HG03575 (cell line): ENCODE measurements at regions not wholly inside any gene's neighbourhood (a gene's known extent, or its start where the extent isn't known, plus 50 kb on each side); places are given as distances from the start of the nearest gene placed in this dataset.
"Not testable (repeated sequence)": the region's sequence is repeated elsewhere in the genome, so short reads cannot be mapped to it uniquely, and the experiment has no call there.

ENCODE experiments used
- ATAC-seq: cut with Tn5 transposase; IDR thresholded peaks from one replicate; pipeline ENCODE4 v1.9.1; 2021; ENCODE audit not compliant: unreplicated experiment, insufficient number of reproducible peaks, low FRiP score; ENCODE audit errors: extremely low read depth

DNA sequence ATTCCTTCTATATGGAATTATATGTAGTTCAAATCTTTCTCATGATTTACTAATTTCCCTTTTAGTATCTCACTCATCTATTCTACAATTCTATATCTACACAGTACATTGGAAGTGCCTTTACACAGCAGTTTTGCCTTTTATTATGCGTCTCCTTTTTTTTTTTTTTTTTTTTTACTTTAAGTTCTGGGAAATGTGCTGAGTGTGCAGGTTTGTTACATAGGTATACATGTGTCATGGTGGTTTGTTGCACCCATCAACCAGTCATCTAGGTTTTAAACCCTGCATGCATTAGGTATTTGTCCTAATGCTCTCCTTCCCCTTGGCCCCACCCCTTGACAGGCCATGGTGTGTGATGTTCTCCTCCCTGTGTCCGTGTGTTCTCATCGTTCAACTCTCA lies 1150.1 kb upstream of the PRR20A start:
- no peak for ATAC-seq

DNA sequence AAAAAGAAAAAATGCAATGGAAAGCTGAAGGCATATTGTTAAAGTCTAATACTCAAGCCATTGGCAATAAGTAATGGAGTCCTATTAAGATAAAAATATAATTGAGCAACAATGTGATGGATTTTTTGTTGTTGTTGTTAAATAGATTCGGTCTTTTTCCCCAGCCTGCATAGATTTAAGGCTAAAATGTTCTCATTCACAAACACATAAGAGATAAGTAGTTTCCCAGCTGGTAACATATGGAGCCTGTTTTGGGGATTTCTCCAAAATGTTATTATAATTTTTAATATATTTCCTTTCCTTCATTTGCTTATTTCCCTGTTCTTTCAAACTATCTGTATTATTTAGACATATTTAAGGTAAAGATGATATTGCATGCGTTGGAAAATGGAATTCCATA lies 1149.1 kb upstream of the PRR20A start:
- no peak for ATAC-seq

DNA sequence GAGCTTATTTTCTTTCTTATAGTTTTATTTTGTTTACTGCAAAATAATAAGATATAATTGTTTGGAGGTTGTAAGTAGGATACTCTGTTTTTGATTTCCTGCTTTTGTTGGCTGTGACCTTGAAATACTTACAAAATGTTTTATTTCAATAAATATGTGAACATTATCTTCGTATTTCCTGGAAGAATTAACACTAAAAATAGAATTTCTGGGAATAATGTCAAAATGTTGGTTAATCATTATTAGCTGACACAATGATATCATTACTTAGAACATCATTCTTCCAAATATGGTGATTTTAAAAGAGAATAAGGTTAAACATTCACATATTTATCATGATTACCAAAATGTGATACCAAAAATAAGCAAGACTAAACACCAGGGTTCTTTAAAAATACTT lies 1148.6 kb upstream of the PRR20A start:
- no peak for ATAC-seq

DNA sequence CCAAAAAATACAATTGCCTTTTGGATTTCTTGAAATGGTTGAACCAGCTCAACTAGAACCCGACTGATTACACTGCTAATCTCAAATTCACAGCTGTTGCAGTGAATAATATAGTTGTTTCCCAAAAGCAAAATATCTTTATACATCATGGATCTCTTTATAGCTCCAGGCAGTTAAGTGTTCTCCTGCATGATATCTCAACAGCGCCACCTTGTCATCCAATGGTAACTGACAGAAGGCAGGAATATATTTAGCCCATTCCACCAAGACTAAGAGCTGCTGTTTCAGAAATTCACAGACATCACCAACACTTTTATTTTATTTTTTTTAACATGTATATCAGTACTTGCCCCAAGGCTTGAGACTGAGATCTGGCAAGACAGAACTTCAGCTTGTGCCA lies 1141.0 kb upstream of the PRR20A start:
- ATAC-seq = no peak

DNA sequence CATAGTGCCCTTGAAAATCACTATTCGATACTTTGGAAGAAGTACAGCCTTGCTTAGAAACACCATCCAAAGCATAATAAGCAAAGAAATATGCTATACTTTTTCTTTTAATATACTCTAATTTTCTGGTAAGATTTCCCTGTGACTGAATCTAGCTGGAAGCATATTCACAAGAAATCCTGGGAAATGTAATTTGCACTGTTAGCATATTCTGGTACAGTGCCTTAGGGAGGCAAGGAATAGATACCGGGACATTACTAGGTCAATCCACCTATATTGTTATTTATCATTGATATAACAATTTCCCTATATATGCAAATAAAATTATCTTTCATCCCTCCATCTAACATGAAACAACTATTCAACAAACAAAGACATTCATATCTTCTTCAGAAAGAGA lies 1131.3 kb upstream of the PRR20A start:
- ATAC-seq = no peak

DNA sequence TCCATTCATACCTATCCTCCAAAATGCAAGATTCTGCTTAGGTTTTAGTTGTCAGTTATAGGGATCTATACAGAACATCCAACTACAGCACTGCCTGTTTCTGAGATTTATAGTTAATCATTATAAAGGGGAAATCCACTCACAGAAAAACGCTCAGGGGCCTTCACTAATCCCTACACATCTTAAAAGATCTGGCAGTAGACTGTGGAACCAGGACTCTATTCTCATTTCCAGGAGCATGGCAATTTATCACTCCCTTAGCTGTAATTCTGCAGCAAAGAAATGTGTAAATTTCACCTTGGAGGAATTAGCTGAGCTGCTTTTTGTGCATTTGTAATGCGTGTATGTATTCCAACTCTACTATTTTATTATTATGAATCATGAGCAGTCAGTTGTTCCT lies 1128.1 kb upstream of the PRR20A start:
- no peak for ATAC-seq

DNA sequence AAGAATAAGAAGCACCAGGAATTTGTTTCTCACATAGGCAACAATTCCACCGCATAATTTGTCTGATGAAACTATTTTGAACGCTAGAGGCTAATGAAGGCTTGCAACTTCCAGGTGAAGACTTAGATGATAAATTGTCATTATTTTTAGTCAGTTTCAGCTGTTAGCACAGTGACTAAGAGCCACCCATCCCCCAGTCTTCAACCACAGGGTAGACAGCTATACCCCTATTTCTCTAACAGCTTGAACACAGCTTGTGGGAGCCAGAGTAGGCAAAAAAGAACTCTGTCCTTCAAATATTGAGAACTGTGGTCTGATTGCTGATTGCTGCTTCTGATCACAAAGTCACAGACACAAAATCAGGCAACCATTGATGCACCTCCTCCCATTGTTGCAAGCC lies 1124.8 kb upstream of the PRR20A start:
- no peak for ATAC-seq

DNA sequence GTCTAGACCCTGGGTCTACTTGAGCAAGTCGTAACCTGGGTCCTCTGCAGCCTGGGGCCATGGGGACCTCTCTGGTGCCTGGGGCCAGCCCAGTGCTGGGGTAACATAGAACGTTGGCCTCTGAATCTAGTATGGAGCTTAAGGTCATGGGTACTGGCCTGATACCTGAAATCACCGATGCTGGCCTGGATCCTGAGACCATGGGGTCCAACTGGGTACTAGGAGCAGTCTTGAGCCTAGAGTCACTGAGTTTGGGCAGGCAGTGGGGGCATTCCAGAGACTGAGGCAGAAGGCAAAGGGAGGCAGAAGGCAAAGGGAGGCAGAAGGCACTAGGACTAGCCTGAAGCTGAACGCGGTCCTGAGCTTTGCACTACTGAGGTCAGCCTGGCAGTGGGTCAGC lies 1121.1 kb upstream of the PRR20A start:
- no peak for ATAC-seq

DNA sequence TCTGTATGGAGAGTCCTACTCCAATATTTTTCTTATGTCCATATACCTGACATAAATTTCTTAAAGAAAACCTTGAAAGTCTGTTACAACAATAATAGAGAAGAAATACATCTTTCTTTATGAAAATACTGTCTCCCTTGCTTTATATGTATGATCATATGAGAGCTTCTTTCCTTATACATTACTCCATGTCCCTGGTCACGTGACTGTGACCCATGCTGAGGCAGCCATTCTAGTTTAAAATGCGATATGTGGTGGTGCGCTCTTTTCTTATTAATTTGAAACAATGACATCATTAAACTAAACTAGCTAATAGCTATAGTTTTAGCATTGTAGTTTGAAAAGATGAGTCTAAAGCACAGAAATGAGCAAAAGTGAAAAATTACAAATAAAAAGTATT lies 1120.3 kb upstream of the PRR20A start:
- ATAC-seq = no peak

DNA sequence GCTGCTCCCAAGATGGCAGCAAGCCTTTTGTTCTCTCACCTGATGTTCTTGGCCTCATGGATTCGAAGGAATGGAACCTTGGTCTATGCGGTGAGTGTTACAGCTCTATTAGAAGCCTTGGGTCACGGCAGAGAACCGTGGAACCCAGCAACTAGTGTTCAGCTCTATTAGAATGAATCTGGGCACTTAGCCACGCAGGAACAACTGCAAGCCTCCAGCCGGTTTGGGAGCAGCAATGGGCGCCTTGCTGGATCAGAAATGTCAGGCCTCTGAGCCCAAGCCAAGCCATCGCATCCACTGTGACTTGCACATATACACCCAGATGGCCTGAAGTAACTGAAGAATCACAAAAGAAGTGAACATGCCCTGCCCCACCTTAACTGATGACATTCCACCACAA lies 1100.7 kb upstream of the PRR20A start:
- ATAC-seq = no peak

DNA sequence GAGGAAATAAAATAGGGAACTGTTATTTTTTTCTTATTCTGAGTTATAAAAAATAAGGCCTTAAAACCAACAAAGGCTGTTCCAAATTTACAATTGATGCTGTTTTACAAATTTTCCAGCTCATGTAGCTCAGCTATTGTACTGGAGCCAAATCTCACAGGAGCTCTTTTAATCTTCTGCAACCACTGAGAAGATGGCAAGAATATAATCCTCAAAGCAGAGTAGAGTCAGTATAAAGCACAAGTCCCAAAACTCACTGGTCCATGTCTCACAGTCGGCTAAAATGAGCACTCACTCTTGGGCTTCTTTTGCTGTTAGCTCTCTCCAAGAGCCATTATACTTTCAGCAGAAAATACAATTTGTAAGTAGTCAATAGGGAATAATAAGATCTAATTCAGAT lies 1074.4 kb upstream of the PRR20A start:
- no peak for ATAC-seq

DNA sequence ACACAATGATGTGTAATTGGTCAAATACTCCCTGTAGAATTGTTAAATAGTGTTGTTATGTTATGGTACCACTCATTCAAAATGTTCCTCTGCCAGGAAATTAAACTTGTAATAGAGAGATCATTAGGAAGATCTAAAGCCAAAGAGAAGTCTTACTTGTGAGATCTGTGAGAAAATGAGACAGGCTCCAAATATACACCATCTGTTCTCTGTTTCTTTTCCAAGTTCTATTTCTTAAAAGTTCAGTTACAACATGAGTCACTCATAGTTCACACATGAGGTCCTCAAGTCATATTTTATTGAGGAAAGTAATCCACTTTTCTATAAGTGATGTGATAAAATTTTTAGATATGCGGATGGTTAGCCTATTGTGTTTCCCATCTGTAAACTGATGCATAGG lies 1038.1 kb upstream of the PRR20A start:
- ATAC-seq = no peak

DNA sequence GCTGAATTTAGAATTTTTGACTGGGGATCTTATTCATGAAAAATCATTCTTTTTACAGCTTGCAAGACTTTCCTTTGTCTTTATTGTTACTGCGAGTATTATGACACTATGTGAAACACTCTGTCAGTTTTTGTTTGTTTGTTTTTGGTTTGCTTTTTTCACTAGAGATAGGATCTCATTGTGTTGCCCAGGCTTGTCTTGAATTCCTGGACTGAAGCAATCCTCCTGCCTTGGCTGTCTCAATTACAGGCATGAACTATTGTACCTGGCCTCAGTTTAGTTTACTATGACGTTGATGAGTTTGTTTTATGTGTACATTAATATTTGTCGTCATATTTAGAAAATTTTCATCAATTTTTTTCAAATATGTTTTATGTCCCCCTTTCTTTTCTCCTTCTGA lies 1030.0 kb upstream of the PRR20A start:
- no peak for ATAC-seq

DNA sequence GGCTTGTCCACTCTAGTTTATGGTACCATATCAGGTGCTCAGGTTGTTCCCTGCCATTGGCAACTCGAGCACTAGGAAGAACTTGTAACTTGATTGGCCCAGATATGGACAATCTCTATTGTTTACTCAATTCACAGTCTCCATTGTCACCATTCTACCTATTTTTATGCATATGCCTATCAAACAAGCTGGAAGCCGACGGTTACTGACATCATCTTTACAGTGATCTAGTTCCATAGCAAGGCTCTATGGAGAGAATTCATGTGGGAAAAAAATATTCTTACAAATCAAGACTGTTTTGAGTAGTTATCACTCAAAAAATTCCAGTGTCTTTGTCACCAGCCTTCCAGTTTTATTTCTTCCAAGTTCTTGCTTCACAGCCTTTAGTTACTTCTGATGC lies 1006.2 kb upstream of the PRR20A start:
- ATAC-seq = no peak

DNA sequence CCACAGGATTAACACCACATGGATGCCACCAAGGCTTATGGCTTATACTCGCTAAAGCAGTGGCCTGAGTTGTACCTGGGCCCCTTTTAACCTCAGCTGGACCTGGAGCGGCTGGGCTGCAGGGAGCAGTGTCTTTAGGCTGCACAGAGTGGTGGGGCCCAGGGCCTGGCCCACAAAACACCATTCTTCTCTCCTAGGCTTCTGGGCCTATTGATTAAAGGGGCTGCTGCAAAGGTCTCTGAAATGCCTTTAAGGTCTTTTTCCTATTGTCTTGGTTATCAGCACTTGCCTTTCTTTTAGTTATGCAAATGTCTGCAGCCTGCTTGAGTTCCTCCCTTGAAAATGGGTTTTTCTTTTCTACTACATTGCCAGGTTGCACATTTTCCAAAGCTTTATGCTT lies 973.9 kb upstream of the PRR20A start:
- no peak for ATAC-seq

DNA sequence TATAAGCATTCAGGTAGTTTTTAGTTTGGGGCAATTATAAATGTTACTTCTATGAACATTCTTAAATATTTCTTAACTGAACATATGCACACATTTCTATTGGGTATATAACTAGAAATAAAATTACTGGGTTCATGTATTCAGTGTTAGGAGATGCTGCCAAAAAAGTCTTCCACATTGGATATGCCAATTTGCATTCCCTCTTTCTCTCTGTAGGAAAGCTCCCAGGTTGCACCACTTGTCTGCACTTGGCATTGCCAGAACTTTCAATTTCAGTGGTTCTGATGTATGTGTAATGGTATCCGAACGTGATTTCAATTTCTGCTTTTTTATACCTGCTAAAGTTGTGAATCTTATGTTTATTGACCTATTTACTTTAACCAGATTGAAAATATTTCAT lies 972.1 kb upstream of the PRR20A start:
- no peak for ATAC-seq

DNA sequence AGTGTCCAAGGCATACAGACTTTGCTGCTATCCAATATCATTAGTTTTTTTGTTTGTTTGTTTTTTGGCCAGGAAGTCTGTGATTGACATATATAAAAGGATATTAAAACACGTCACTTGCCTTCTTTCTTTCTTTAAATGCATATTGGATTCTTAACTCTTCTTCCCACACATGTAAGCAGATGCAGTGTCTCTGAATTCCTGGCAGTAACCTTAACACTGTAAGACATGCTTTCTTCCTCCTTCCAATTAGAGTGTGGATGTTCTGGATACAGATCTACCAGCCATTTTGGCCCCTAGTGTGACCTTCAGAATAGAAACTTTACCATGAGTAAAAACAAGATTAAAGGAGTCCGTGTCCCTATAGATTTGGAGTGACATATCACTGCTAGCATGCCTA lies 967.4 kb upstream of the PRR20A start:
- ATAC-seq = no peak

DNA sequence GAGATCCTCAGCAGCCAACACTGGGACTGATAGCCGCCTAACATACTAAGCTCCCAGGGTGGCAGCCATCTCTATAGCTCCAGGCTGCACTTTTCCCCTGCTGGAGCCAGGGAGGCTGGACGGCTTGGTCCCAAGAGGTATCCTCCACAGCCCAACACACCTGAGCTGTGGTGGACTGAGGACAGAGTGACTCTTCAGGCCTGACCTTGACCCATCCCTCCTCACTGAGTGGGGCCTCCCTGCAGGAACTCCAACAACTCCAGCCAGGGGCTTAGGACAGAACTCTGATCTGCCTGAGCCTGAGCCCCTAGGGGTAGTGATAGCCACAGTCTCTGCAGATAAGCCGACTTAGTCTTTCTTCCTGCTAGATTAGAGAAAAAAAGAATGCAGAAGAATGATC lies 958.1 kb upstream of the PRR20A start:
- ATAC-seq = no peak

DNA sequence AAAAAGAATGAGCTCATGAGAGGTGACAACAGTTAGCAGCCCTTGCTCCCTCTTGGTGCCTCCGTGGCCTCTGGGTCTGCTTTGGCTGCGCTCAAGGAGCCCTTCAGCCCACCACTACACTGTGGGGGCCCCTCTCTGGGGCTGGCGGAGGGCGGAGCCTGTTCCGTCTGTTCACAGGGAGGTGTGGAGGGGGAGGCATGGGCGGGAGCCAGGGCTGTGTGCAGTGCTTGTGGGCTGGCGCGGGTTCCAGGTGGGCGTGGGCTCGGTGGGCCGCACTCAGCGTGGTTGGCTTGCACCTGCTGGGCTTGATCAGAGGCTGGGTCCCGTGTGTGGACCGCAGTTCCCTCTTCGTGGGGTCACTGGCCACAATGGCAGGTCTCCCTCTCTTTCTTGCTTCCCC lies 953.4 kb upstream of the PRR20A start:
- no peak for ATAC-seq

DNA sequence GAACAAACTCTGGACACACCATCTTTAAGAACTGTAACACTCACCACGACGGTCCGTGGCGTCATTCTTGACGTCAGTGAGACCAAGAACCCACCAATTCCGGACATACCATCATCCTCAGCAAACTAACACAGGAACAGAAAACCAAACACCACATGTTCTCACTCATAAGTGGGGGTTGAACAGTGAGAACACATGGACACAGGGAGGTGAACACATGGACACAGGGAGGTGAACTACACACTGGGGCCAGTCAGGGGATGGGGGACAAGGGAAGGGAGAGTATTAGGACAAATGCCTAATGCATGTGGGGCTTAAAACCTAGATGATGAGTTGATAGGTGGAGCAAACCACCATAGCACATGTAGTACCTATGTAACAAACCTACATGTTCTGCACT lies 952.1 kb upstream of the PRR20A start:
- ATAC-seq = not testable (repeated sequence)

DNA sequence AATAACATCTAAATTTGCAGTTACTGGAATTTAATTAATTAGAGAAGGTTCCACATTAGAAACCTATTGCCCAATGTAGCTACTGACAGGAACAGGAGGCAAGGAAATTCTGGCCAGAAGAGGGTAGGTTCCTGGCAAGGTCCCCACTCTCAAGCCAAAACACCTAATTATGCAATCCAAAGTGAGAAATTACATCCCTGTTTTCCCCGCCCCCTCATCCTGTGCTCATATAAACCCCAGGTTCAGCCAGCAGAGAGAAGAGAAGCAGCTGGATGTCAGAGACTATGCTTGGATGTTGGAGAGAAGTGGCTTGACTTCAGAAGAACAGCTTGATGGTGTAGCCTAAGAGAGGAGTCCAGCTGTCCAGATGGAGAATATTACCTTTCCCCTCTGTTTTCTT lies 951.3 kb upstream of the PRR20A start:
- no peak for ATAC-seq

DNA sequence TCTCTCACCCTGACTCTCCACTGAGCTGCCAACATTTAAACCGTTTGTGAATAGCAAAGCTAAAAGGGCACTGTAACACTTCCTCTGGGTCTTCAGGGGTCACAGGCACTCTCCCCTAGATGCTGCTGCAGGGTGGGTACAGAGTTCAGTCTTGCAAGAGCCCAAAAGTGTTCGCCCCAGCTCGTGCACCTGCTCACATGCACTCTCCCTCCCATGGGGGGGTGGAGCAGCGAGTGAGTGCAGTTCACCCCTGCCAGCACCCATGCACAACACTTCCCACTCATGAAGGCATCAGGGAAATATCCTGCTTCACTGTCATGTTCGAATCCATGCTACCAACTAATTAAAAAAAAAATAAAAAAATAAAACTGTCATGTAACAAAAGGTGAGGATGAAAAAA lies 950.7 kb upstream of the PRR20A start:
- no peak for ATAC-seq
